ENCODE measurements at regions not wholly inside any gene's neighbourhood (a gene's known extent, or its start where the extent isn't known, plus 50 kb on each side); places are given as distances from the start of the nearest gene placed in this dataset.

- in situ Hi-C loops (cut with HindIII; ENCODE audit: low sequenced_read_pairs) = no loop called here
- no peak for TF ChIP-seq CTCF (IDR thresholded peaks at IDR 0.05; ENCODE audit: low read depth, low read length, missing control alignments)
- H3K4me3 ChIP-seq (ENCODE audit: low read depth, low read length) = no peak overlapping the region
- no peak for DNase-seq (ENCODE audit: low read depth)
Observed at GRCh38 chr7:149379625-149380024, 81.2 kb downstream of the ZNF777 start.

GRCh38 chr7:149381245-149381644 lies 79.6 kb downstream of the ZNF777 start:
- in situ Hi-C loops (cut with HindIII; ENCODE audit: low sequenced_read_pairs) = no loop called here
- DNase-seq (ENCODE audit: low read depth) = no peak
- no peak for TF ChIP-seq CTCF (IDR thresholded peaks at IDR 0.05; ENCODE audit: low read depth, low read length, missing control alignments)
- no peak overlapping the region for H3K4me3 ChIP-seq (ENCODE audit: low read depth, low read length)
